ENCODE measurements at regions not wholly inside any gene's neighbourhood (a gene's known extent, or its start where the extent isn't known, plus 50 kb on each side); places are given as distances from the start of the nearest gene placed in this dataset.

GRCh38 chr2:204357286-204357685, 188.0 kb upstream of the PARD3B start:
- H3K4me1 ChIP-seq: no peaks in the 10 kb centered on the region
- no peaks in the 10 kb centered on the region for H3K9me3 ChIP-seq
- ChIA-PET CTCF (no interaction called here), POLR2A (no interaction called here)
- no peak overlapping the region for H3K4me3 ChIP-seq
- DNase-seq (ENCODE audit: low read depth in 1 of 2, low spot score in 1 of 2) (no peak), FAIRE-seq (no peak), ATAC-seq (no peak)
- H3K4me2 ChIP-seq: no peak overlapping the region
- TF ChIP-seq RARB (CRISPR knock-in tag; IDR thresholded peaks at IDR 0.05): no peak
- TF ChIP-seq CBX8 (IDR thresholded peaks at IDR 0.05): no peak
- TF ChIP-seq ESRRA (IDR thresholded peaks at IDR 0.05; ENCODE audit: borderline replicate concordance, low read length): no peak
- TF ChIP-seq HDAC2 (IDR thresholded peaks at IDR 0.05): no peak
- TF ChIP-seq SMC3 (IDR thresholded peaks at IDR 0.05): no peak
- TF ChIP-seq BCL3 (IDR thresholded peaks at IDR 0.05): no peak
- TF ChIP-seq FOXS1 (CRISPR knock-in tag; IDR thresholded peaks at IDR 0.05): no peak
- no peak for TF ChIP-seq ZSCAN20 (CRISPR knock-in tag; IDR thresholded peaks at IDR 0.05)
- no peak for TF ChIP-seq PHF8 (IDR thresholded peaks at IDR 0.05; ENCODE audit: borderline replicate concordance, low read depth)
- TF ChIP-seq POLR2A (IDR thresholded peaks at IDR 0.05; ENCODE audit: low read length): no peak
- TF ChIP-seq BHLHE40 (IDR thresholded peaks at IDR 0.05; ENCODE audit: low read depth, low read length): no peak
- no peak for TF ChIP-seq KDM5A (IDR thresholded peaks at IDR 0.05)
- TF ChIP-seq RCOR1 (IDR thresholded peaks at IDR 0.05; ENCODE audit: low read depth, low read length): no peak
- TF ChIP-seq RAD21 (conservative IDR thresholded peaks at IDR 0.05 in 1 of 2, IDR thresholded peaks at IDR 0.05 in 1 of 2): no peak
- TF ChIP-seq MYC (IDR thresholded peaks at IDR 0.05; ENCODE audit: borderline replicate concordance, low read length): no peak
- no peak overlapping the region for H3K27ac ChIP-seq
- 85% methylated on average over 9 of the region's 9 CpGs for WGBS (ENCODE audit: missing lambda C conversion rate)

- Histone ChIP-seq H3K4me2 (no peak overlapping the region), H3K4me1 (no peaks in the 10 kb centered on the region), H3K4me3 (no peak overlapping the region), H3K27ac (no peak overlapping the region), H3K9me3 (no peaks in the 10 kb centered on the region)
- FAIRE-seq (no peak), DNase-seq (ENCODE audit: low read depth in 1 of 2, low spot score in 1 of 2) (no peak), ATAC-seq (no peak)
- TF ChIP-seq E2F6 (IDR thresholded peaks at IDR 0.05; ENCODE audit: borderline replicate concordance, low read depth): no peak
- TF ChIP-seq ZFP36 (IDR thresholded peaks at IDR 0.05; ENCODE audit: borderline replicate concordance, partially characterized antibody): no peak
- TF ChIP-seq BCL3 (IDR thresholded peaks at IDR 0.05): no peak
- TF ChIP-seq BHLHE40 (IDR thresholded peaks at IDR 0.05; ENCODE audit: low read depth, low read length): no peak
- no peak for TF ChIP-seq NPAS2 (CRISPR knock-in tag; IDR thresholded peaks at IDR 0.05; ENCODE audit: borderline replicate concordance)
- TF ChIP-seq NFE2L2 (conservative IDR thresholded peaks at IDR 0.05; ENCODE audit: low read length): no peak
- no peak for TF ChIP-seq MYC (IDR thresholded peaks at IDR 0.05; ENCODE audit: borderline replicate concordance, low read length)
- no peak for TF ChIP-seq TP53 (CRISPR knock-in tag; IDR thresholded peaks at IDR 0.05)
- no peak for TF ChIP-seq ZC3H11A (IDR thresholded peaks at IDR 0.05)
- no peak for TF ChIP-seq CTCF (IDR thresholded peaks at IDR 0.05)
- WGBS (ENCODE audit: missing lambda C conversion rate): 89% methylated on average over 1 of the region's 1 CpG
- ChIA-PET POLR2A (no interaction called here), CTCF (interaction anchor here (1.3 kb wide), 1 partner anchor 23 kb away, joined by 3 read pairs; no protein-coding TSS in a partner anchor)
Measured at GRCh38 chr2:204359076-204359475, 186.2 kb upstream of the PARD3B start.
